ENCODE measurements at regions not wholly inside any gene's neighbourhood (a gene's known extent, or its start where the extent isn't known, plus 50 kb on each side); places are given as distances from the start of the nearest gene placed in this dataset.

DNA sequence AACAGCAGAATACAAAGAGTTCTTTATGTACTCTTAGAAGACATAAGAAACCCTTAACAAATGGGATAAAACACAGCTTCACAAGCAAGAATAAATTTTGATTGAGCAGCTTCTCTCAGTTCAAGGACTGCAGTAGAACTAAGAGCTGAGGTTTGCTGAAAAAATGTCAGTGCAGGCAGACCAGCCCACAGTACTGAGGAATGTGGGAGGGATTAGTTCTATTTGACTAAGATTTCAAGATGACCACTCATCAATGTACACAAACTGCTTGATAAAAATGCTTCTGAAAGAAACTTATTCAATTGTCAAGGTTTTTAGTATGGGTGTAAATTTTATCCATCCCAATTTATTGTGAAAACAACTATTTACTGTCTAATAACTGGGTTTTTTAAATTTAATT, 138.4 kb downstream of the SEC23A start:
- in situ Hi-C loops (cut with HindIII; ENCODE audit: extremely low pct_ligation_motif_present, low pct_unique_long_range_greater_than_20kb) = no loop called here
- TF ChIP-seq, protein P1, sequence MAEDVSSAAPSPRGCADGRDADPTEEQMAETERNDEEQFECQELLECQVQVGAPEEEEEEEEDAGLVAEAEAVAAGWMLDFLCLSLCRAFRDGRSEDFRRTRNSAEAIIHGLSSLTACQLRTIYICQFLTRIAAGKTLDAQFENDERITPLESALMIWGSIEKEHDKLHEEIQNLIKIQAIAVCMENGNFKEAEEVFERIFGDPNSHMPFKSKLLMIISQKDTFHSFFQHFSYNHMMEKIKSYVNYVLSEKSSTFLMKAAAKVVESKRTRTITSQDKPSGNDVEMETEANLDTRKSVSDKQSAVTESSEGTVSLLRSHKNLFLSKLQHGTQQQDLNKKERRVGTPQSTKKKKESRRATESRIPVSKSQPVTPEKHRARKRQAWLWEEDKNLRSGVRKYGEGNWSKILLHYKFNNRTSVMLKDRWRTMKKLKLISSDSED (CRISPR knock-in tag; IDR thresholded peaks at IDR 0.05) = no peak
- TF ChIP-seq ZNF331 (CRISPR knock-in tag; IDR thresholded peaks at IDR 0.05) (0 out of 2 replicates have a peak, but pooled peaks have one; percentile 14), ZNF775 (CRISPR knock-in tag; IDR thresholded peaks at IDR 0.05; ENCODE audit: borderline replicate concordance) (no peak), KDM2A (CRISPR knock-in tag; IDR thresholded peaks at IDR 0.05; ENCODE audit: borderline replicate concordance, low read depth) (no peak), LCORL (IDR thresholded peaks at IDR 0.05) (no peak), LCORL (CRISPR knock-in tag; IDR thresholded peaks at IDR 0.05) (no peak), CBFB (CRISPR knock-in tag; IDR thresholded peaks at IDR 0.05) (no peak), HDAC2 (CRISPR knock-in tag; IDR thresholded peaks at IDR 0.05) (0 out of 2 replicates have a peak, but pooled peaks have one; percentile 32), SOX6 (IDR thresholded peaks at IDR 0.05) (no peak), SOX6 (CRISPR knock-in tag; IDR thresholded peaks at IDR 0.05) (0 out of 2 replicates have a peak, but pooled peaks have one; percentile 10), FOXA3 (CRISPR knock-in tag; IDR thresholded peaks at IDR 0.05) (peak; percentile 67), FOSL1 (CRISPR knock-in tag; IDR thresholded peaks at IDR 0.05; ENCODE audit: borderline replicate concordance) (peak; percentile 44; the same call in 1 of the 2 replicates), CREM (IDR thresholded peaks at IDR 0.05) (no peak), CREM (CRISPR knock-in tag; IDR thresholded peaks at IDR 0.05) (no peak), MAFF (IDR thresholded peaks at IDR 0.05; ENCODE audit: low read depth, low read length) (peak; percentile 34; the same call in 1 of the 2 replicates), ZNF614 (CRISPR knock-in tag; IDR thresholded peaks at IDR 0.05; ENCODE audit: borderline replicate concordance) (0 out of 2 replicates have a peak, but pooled peaks have one; percentile 26), MAFK (conservative IDR thresholded peaks at IDR 0.05 in 1 of 2, IDR thresholded peaks at IDR 0.05 in 1 of 2; ENCODE audit: low read length in 2 of 2) (peak in 1 of 2 experiments; percentile 35; a peak in 1 of 4 replicates), SOX13 (IDR thresholded peaks at IDR 0.05) (no peak), SOX13 (CRISPR knock-in tag; conservative IDR thresholded peaks at IDR 0.05 in 1 of 2, IDR thresholded peaks at IDR 0.05 in 1 of 2) (peak in 1 of 2 experiments; percentile 72; a peak in 2 of 4 replicates), MYNN (CRISPR knock-in tag; IDR thresholded peaks at IDR 0.05; ENCODE audit: low read depth) (no peak)
- TF ChIP-seq, protein P2, sequence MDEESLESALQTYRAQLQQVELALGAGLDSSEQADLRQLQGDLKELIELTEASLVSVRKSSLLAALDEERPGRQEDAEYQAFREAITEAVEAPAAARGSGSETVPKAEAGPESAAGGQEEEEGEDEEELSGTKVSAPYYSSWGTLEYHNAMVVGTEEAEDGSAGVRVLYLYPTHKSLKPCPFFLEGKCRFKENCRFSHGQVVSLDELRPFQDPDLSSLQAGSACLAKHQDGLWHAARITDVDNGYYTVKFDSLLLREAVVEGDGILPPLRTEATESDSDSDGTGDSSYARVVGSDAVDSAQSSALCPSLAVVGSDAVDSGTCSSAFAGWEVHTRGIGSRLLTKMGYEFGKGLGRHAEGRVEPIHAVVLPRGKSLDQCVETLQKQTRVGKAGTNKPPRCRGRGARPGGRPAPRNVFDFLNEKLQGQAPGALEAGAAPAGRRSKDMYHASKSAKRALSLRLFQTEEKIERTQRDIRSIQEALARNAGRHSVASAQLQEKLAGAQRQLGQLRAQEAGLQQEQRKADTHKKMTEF (CRISPR knock-in tag; IDR thresholded peaks at IDR 0.05) = 0 out of 2 replicates have a peak, but pooled peaks have one; percentile 33
- TF ChIP-seq, protein P3, sequence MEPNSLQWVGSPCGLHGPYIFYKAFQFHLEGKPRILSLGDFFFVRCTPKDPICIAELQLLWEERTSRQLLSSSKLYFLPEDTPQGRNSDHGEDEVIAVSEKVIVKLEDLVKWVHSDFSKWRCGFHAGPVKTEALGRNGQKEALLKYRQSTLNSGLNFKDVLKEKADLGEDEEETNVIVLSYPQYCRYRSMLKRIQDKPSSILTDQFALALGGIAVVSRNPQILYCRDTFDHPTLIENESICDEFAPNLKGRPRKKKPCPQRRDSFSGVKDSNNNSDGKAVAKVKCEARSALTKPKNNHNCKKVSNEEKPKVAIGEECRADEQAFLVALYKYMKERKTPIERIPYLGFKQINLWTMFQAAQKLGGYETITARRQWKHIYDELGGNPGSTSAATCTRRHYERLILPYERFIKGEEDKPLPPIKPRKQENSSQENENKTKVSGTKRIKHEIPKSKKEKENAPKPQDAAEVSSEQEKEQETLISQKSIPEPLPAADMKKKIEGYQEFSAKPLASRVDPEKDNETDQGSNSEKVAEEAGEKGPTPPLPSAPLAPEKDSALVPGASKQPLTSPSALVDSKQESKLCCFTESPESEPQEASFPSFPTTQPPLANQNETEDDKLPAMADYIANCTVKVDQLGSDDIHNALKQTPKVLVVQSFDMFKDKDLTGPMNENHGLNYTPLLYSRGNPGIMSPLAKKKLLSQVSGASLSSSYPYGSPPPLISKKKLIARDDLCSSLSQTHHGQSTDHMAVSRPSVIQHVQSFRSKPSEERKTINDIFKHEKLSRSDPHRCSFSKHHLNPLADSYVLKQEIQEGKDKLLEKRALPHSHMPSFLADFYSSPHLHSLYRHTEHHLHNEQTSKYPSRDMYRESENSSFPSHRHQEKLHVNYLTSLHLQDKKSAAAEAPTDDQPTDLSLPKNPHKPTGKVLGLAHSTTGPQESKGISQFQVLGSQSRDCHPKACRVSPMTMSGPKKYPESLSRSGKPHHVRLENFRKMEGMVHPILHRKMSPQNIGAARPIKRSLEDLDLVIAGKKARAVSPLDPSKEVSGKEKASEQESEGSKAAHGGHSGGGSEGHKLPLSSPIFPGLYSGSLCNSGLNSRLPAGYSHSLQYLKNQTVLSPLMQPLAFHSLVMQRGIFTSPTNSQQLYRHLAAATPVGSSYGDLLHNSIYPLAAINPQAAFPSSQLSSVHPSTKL (CRISPR knock-in tag; IDR thresholded peaks at IDR 0.05) = peak; percentile 80

More for the DNA sequence above, 138.4 kb downstream of the SEC23A start:
- intact Hi-C loops (cut with micrococcal nuclease; ENCODE audit: unreplicated experiment) = no loop called here
- H4K20me1 ChIP-seq (ENCODE audit: insufficient read depth, low read length) = no peaks in the 10 kb centered on the region
- FAIRE-seq (peak; percentile 91), ATAC-seq (peak; percentile 100), DNase-seq (ENCODE audit: low spot score) (peak; percentile 87)
- POLR2A ChIA-PET = interaction anchor here (1.0 kb wide), 1 partner anchor 139 kb away, joined by 3 read pairs; the partner anchor contains the start of gene SEC23A
- H3K9ac ChIP-seq (ENCODE audit: insufficient read depth, low read depth, low read length) = no peak overlapping the region
- peaks cover 12% of the 10 kb centered on the region for H3K4me1 ChIP-seq (ENCODE audit: insufficient read depth, low read length)
- no TSS peak for BruUV-seq (replicated peaks)
- CTCF ChIA-PET (ENCODE audit: low intra/inter-chr PET ratio, low total read pairs) = no interaction called here
- H3K9me3 ChIP-seq (ENCODE audit: low read length) = no peaks in the 10 kb centered on the region
- no peaks in the 10 kb centered on the region for H3K27me3 ChIP-seq (ENCODE audit: control insufficient read depth in 1 of 2, insufficient read depth in 2 of 2, low read length in 2 of 2)
- no peak overlapping the region for H3K27ac ChIP-seq (ENCODE audit: extremely low read length, insufficient read depth, low read length)
- no peak overlapping the region for H2AFZ ChIP-seq (ENCODE audit: low read length)
- no peak overlapping the region for H3K4me3 ChIP-seq (replicated peaks in 1 of 3; ENCODE audit: insufficient read depth in 1 of 3, low read depth in 2 of 3, low read length in 3 of 3)
- H3K4me2 ChIP-seq (ENCODE audit: low read depth, low read length) = no peak overlapping the region
- no peaks in the 10 kb centered on the region for H3K79me2 ChIP-seq (ENCODE audit: insufficient read depth, low read length)
- H3K36me3 ChIP-seq (replicated peaks in 1 of 2; ENCODE audit: control insufficient read depth in 1 of 2, insufficient read depth in 2 of 2, low read length in 2 of 2) = no peaks in the 10 kb centered on the region

Data from HepG2 (cell line).